Cardiac muscle cell (in vitro differentiated cells and primary cell): ENCODE measurements at regions not wholly inside any gene's neighbourhood (a gene's known extent, or its start where the extent isn't known, plus 50 kb on each side); places are given as distances from the start of the nearest gene placed in this dataset.

Source experiments
- DNase-seq, 2 donors: peaks; one replicate each; pipeline versions ENCODE4 v3.0.0 to v3.0.0-alpha.2; 2010 to 2017; ENCODE audit warnings: low read depth in 1 of 2, low spot score in 1 of 2
- H3K27ac ChIP-seq: fragments of 200-600 bp; sonication (generic); 2 replicates; pipeline ENCODE4 v1.5.1; 2016
- H3K27me3 ChIP-seq: fragments of 200-600 bp; sonication (generic); 2 replicates; pipeline ENCODE4 v1.6.0; 2016; ENCODE audit warnings: control low read depth
- H3K36me3 ChIP-seq: fragments of 200-600 bp; sonication (generic); 2 replicates; pipeline ENCODE4 v1.5.1; 2016; ENCODE audit warnings: control low read depth
- H3K4me1 ChIP-seq: fragments of 200-600 bp; sonication (generic); 2 replicates; pipeline ENCODE4 v1.8.1; 2017; ENCODE audit warnings: low read depth, mild to moderate bottlenecking, mixed run types
- H3K4me3 ChIP-seq: fragments of 200-600 bp; sonication (generic); 2 replicates; pipeline ENCODE4 v1.5.1; 2016; ENCODE audit warnings: mild to moderate bottlenecking
- H3K9me3 ChIP-seq: fragments of 200-600 bp; sonication (generic); 2 replicates; pipeline ENCODE4 v1.5.1; 2017; ENCODE audit warnings: low read depth, mild to moderate bottlenecking, control low read depth
- TF ChIP-seq, protein P1 (sequence below): IDR thresholded peaks from 2 replicates; pipeline ENCODE4 v1.5.1; 2012; ENCODE audit warnings: low read depth, mild to moderate bottlenecking, low read length

DNA sequence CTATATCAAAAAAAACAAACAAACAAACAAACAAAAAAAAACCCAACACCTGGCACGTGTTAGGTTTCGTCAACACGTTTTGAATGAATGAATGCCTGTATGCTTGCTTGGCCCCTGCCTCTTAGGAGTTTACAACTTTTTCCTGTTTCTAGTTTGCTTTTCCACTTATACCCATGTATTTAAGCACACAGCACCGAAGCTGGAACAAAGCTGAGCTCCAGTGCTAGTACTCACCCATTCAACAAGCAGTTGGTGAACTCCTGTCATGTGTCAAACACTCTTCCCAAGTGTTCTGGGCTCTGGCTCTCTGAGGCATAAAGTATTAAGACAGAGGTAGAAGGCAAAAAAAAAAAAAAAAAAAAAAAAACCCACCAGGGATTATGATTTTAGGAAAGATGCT, 599.3 kb downstream of the BUD13 start:
- Histone ChIP-seq H3K4me1 (no peaks in the 10 kb centered on the region), H3K9me3 (no peaks in the 10 kb centered on the region), H3K27ac (no peak overlapping the region), H3K4me3 (no peak overlapping the region), H3K27me3 (no peaks in the 10 kb centered on the region), H3K36me3 (no peaks in the 10 kb centered on the region)
- TF ChIP-seq, protein P1, sequence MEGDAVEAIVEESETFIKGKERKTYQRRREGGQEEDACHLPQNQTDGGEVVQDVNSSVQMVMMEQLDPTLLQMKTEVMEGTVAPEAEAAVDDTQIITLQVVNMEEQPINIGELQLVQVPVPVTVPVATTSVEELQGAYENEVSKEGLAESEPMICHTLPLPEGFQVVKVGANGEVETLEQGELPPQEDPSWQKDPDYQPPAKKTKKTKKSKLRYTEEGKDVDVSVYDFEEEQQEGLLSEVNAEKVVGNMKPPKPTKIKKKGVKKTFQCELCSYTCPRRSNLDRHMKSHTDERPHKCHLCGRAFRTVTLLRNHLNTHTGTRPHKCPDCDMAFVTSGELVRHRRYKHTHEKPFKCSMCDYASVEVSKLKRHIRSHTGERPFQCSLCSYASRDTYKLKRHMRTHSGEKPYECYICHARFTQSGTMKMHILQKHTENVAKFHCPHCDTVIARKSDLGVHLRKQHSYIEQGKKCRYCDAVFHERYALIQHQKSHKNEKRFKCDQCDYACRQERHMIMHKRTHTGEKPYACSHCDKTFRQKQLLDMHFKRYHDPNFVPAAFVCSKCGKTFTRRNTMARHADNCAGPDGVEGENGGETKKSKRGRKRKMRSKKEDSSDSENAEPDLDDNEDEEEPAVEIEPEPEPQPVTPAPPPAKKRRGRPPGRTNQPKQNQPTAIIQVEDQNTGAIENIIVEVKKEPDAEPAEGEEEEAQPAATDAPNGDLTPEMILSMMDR = no peak
- no peak for DNase-seq

DNA sequence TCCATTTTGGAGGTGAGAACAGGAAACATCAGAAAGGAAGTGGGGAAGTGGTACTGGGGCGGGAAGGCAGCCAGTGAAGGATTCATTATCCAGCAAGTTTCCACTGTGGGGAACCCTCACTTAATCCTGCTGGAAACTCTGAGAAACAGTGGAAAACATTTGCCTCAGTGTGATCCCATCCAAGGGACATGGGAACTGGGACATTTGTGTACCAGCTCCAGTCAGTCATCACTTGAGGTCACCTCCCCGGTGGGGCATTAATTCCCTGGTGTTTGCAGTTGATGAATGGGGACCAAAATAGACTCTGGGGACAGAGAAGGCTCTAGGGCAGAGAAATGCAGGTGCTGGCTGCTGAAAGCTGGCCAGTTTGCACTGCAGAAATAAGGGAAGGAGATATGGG, 599.9 kb downstream of the BUD13 start:
- Histone ChIP-seq H3K27me3 (no peaks in the 10 kb centered on the region), H3K4me1 (no peaks in the 10 kb centered on the region), H3K36me3 (no peaks in the 10 kb centered on the region), H3K4me3 (no peak overlapping the region), H3K9me3 (no peaks in the 10 kb centered on the region), H3K27ac (no peak overlapping the region)
- TF ChIP-seq, protein P1 = no peak
- DNase-seq = no peak

DNA sequence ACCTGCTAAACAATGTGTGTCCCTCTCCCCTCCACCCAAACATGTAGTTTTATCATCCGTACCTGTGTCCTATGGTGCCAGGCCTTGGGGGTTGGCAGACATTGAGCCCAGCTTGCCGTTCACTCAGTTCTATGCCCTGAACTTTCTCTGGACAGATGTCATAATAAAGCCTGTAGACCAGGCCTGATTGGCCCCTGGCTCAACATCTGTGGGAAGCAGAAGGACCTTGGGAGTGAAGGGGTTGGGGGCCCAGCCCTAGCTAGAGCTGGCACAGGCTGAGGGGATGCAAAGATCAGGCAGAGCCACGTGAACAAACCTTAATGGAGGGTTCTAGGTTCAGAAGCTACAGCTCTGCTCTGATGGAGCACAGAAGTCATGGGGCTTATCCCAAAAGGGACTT, 600.6 kb downstream of the BUD13 start:
- Histone ChIP-seq H3K4me3 (no peak overlapping the region), H3K36me3 (no peaks in the 10 kb centered on the region), H3K27me3 (no peaks in the 10 kb centered on the region), H3K9me3 (no peaks in the 10 kb centered on the region), H3K4me1 (no peaks in the 10 kb centered on the region), H3K27ac (no peak overlapping the region)
- no peak for DNase-seq
- TF ChIP-seq, protein P1 = no peak

DNA sequence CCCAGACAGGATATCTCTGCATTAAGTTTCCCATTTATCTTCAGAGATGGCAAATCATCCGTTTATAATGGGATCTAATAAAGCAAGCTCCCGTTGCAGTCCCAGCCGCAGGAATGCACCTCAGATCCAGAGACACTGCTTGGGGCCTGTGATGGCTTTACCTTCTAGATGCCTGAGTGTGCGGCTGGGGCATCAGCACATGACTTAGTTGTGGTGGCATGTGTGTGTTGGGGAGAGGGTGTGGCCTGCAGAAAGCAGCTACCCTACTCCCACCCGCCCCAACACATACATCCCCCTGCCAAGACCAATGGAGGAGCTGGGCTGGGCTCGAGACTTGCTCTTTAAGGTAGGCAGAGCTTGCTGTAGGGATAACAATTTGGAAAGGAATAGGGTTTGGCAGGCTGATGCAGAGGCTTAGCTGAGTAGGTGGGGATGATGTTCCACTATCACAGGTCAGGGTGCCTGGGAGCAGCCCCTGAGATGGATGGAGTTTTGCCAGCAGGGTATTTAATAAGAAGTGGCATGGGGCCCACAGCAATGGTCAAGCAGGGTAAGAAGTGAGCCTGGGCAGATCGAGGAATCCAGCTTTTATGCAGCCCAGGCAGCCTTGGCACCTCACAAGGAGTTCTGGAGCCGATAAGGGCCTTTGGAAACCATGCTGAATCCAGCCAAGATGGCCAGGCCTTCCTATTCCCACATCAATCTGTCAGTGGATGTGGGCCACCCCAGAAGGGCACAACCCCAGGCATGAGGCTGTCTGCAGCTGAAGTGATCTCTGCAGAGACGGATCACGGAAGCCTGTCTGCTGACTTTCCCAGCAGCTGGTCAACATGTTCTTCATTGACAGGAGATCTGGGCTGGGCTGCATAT, 601.3 kb downstream of the BUD13 start:
- TF ChIP-seq, protein P1 = no peak
- DNase-seq = no peak

DNA sequence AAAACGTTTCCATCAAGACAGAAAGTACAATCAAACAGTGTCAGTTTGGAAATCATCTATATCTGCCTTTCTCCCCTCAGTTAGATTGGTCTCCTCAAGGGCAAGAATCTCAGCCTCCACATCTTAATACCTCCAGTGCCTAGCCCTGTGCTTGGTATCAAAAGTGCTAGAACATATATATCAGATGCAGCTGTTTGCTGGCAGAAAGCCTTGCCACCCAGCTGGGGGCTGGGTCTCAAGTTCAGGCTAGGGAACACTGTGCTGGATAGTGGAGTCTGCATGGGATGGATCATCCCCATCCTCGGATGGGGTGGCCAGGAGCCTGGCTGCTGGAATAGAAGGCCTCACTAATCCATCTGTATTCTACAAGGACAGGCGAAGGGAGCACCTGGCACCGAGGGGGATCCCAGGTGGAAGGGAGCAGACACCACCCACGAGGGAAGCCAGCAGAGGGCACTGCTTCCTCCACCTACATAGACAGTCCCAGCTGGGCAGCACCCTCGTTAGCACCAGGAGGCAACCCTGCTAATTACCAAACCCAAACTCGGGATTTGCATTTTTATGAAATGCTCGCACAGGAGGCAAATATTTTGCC, 602.2 kb downstream of the BUD13 start:
- DNase-seq = no peak
- H3K27me3 ChIP-seq = no peaks in the 10 kb centered on the region

More for the DNA sequence above, 601.3 kb downstream of the BUD13 start:
- Histone ChIP-seq H3K27me3 (no peaks in the 10 kb centered on the region), H3K9me3 (no peaks in the 10 kb centered on the region), H3K4me1 (no peaks in the 10 kb centered on the region), H3K27ac (no peak overlapping the region), H3K4me3 (no peak overlapping the region), H3K36me3 (no peaks in the 10 kb centered on the region)

More for the DNA sequence above, 602.2 kb downstream of the BUD13 start:
- Histone ChIP-seq H3K4me3 (no peak overlapping the region), H3K9me3 (no peaks in the 10 kb centered on the region), H3K27ac (no peak overlapping the region), H3K4me1 (no peaks in the 10 kb centered on the region), H3K36me3 (no peaks in the 10 kb centered on the region)
- TF ChIP-seq, protein P1 = no peak
